GM13977 (cell line): ENCODE measurements at regions not wholly inside any gene's neighbourhood (a gene's known extent, or its start where the extent isn't known, plus 50 kb on each side); places are given as distances from the start of the nearest gene placed in this dataset.
"Not testable (repeated sequence)": the region's sequence is repeated elsewhere in the genome, so short reads cannot be mapped to it uniquely, and the experiment has no call there.

Experiments used
- DNase-seq: peaks from one replicate; pipeline ENCODE4 v3.0.0; 2012; ENCODE audit warnings: low spot score
- CTCF ChIP-seq: IDR thresholded peaks from 2 replicates; pipeline ENCODE4 v1.5.1; 2012; ENCODE audit warnings: mild to moderate bottlenecking, control low read depth; ENCODE audit not compliant: insufficient read depth; ENCODE audit errors: extremely low read depth, missing control alignments
- in situ Hi-C: fragments of 300-500 bp; cut with MboI; formaldehyde crosslinking; loops from one replicate; pipeline ENCODE4 v1.12.0; 2022; ENCODE audit warnings: low sequenced_read_pairs, low pct_unique_long_range_greater_than_20kb, mixed read lengths, inconsistent platforms; ENCODE audit not compliant: unreplicated experiment

GRCh38 chr3:159675285-159675684 is 313.4 kb upstream of the IL12A start:
- no peak for TF ChIP-seq CTCF
- no peak for DNase-seq
- in situ Hi-C loops, result no loop called here

GRCh38 chr3:159679900-159680299 is 308.7 kb upstream of the IL12A start:
- no peak for DNase-seq
- in situ Hi-C loops, result no loop called here
- no peak for TF ChIP-seq CTCF

- in situ Hi-C loops, DNase-seq: not testable (repeated sequence)
Observed at GRCh38 chr3:159681717-159682116, 306.9 kb upstream of the IL12A start.

- in situ Hi-C loops, result no loop called here
- no peak for DNase-seq
- TF ChIP-seq CTCF, result no peak
Observed at GRCh38 chr3:159685801-159686200, 302.8 kb upstream of the IL12A start.

GRCh38 chr3:159693226-159693625 is 295.4 kb upstream of the IL12A start:
- in situ Hi-C loops, result no loop called here
- no peak for DNase-seq

GRCh38 chr3:159711560-159712333 is 276.9 kb upstream of the IL12A start:
- in situ Hi-C loops, result no loop called here
- no peak for TF ChIP-seq CTCF
- no peak for DNase-seq

More at GRCh38 chr3:159693226-159693625, 295.4 kb upstream of the IL12A start:
- TF ChIP-seq CTCF, result no peak

- DNase-seq, result no peak
- in situ Hi-C loops, result no loop called here
- TF ChIP-seq CTCF, result no peak
Observed at GRCh38 chr3:159721324-159721723, 267.3 kb upstream of the IL12A start.
